Stomach (tissue), 4 donors: ENCODE measurements at regions not wholly inside any gene's neighbourhood (a gene's known extent, or its start where the extent isn't known, plus 50 kb on each side); places are given as distances from the start of the nearest gene placed in this dataset.

Experiments
- CTCF ChIP-seq, 7 experiments: fragments of 450-650 bp in 4 of 7; fragments of 200-600 bp in 3 of 7; sonication (generic) in 3 of 7; IDR thresholded peaks; one replicate each; pipeline ENCODE4 v1.5.1; 2016 to 2019; ENCODE audit warnings: antibody characterized with exemption in 7 of 7, control low read depth in 2 of 7, mild to moderate bottlenecking in 1 of 7
- POLR2A ChIP-seq, 4 donors: fragments of 450-650 bp; IDR thresholded peaks; one replicate each; pipeline ENCODE4 v1.6.1; 2016; ENCODE audit warnings: antibody characterized with exemption in 4 of 4, control low read depth in 2 of 4, mild to moderate bottlenecking in 1 of 4, moderate library complexity in 1 of 4
- POLR2AphosphoS5 ChIP-seq, 3 donors: sonication (generic); formaldehyde crosslinking; IDR thresholded peaks; one replicate each; pipeline ENCODE4 v1.6.1; 2016; ENCODE audit warnings: antibody characterized with exemption in 3 of 3

- TF ChIP-seq POLR2A (IDR thresholded peaks at IDR 0.05): no peak
- TF ChIP-seq POLR2AphosphoS5 (IDR thresholded peaks at IDR 0.05): no peak
- no peak for TF ChIP-seq CTCF (IDR thresholded peaks at IDR 0.05)
Measured at GRCh38 chr12:77723308-77723707, 107.4 kb upstream of the NAV3 start.
